GM18511 (cell line): ENCODE measurements at regions not wholly inside any gene's neighbourhood (a gene's known extent, or its start where the extent isn't known, plus 50 kb on each side); places are given as distances from the start of the nearest gene placed in this dataset.

Experiments
- ATAC-seq: cut with Tn5 transposase; IDR thresholded peaks from one replicate; pipeline ENCODE4 v1.9.1; 2021; ENCODE audit warnings: mild to moderate bottlenecking, moderate library complexity; ENCODE audit not compliant: unreplicated experiment

DNA sequence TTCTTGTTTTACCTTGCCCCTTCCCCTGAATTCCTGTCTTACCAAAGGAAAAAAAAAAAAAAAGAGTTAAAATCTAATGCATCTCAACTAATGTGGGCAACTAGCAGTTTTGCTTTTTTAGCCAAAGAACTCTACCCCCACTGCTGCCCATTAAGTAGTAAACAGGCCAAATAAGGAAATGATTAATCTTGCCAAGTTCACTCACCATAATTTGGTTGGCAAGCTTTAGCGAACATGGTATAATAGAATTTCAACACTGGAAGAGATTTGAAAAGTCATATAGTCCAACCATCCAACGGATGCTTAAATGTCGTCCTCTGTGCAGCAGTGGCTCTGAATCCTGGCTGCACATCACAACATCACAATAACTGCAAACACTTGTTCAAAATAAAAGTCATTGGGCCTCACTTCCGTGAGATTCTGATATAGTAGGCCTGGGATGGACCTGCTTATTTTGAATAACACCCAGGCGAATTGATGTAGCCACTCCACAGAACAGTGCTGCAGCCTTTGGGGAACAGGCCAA, 142.0 kb upstream of the UBE2E1 start:
- ATAC-seq = no peak

DNA sequence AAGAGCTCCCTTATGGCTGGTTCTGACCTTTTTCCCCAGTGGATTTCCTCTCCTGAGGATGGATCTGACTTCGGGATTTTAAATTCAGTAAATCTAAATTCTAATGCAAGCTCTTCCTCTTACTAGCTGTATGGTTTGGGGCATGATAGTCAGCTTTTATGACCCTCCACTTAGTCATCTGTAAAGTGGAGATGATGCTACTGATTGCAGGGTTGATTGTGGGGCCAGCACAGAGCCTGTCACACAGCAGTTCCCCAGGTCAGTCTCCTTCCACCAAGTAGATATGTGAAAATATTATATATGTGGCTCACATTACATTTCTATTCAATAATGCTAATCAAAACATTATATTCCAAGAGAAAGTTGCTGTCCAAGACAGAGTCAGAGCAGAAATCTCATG, 141.3 kb upstream of the UBE2E1 start:
- ATAC-seq = no peak

DNA sequence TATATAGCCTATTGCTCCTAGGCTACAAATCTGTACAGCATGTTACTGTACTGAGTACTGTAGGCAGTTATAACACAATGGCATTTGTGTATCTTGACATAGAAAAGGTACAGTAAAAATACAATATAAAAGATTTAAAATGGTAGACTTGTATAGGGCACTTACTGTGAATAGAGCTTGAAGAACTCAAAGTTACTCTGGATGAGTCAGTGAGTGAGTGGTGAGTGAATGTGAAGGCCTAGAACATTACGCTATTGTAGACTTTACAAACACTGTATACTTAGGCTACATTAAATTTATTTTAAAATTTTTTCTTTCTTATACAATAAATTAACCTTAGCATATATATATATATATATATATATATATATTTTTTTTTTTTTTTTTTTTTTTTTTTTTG, 140.0 kb upstream of the UBE2E1 start:
- ATAC-seq = no peak

DNA sequence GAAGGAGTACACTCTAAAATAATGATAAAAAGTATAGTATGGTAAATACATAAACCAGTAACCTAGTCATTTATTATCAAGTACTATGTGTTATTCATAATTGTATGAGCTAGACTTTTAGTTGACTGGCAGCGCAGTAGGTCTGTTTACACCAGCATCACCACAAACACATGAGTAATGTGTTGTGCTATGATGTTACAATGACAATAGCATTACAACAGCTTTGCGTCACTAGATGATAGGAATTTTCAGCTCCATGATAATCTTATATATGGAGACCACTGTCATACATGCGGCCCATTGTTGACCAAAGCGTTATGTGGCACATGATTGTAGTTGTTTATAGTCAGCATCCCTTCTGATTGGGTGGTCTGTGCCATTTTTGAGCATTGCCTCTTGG, 138.9 kb upstream of the UBE2E1 start:
- no peak for ATAC-seq

DNA sequence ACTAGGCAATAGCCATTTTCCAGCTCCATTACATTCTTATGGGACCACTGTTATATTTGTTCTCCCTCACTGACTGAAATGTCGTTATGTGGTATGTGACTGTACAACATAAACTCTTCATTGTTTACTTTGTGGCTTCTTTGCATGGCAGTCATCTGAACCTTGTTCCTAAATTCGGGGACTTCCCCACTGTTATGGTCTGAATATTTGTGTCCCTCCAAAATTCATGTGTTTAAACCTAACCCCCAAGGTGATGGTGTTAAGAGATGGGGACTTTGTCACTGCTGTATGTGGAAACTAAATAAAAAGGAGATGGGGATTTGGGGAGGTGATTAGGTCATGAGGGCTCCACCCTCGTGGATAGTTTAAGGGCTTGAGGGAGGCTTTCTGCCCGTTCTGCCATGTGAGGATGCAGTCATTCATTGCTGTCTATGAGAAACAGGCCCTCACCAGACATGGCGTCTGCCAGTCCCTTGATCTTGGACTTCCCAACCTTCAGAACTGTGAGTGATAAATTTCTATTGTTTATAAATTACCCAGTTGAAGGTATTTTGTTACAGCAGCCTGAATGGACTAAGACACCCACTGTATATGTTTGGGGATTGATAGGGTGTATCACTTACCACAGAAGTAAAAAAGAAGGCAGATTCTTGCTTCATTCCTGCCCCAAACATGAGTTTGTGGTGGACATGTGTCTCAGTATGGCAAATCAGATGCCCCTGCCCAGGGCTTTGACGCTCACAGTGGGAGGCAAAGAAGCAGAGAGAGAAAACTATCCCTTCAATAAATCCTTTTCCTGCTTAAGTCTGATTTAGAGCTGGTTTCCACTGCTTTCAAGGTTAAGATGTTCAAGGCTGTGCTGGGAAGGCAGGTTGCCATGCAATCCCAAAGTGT, 138.0 kb upstream of the UBE2E1 start:
- no peak for ATAC-seq

DNA sequence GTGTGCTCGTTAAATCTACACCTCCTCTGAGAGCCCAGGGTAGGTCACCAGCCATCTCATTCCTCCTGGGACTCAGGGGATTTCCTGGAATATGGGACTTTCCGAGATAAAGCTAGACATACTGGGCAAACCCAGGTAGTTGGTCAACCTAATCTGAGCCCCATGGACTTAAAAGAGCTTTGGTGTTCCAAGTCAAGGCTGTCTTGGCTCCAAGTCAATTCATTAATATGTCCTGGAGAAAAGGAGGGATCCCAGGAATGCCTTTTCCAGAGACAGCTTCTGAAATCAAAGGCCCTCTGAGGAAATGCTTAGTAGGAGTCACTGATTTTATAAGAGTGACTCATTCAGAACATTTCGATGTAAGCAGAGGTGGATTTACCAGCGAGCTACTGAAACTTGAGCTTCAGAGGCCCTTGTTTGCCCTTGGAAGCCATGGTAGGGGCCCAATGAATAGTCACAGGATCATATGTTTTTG, 137.3 kb upstream of the UBE2E1 start:
- ATAC-seq = no peak

DNA sequence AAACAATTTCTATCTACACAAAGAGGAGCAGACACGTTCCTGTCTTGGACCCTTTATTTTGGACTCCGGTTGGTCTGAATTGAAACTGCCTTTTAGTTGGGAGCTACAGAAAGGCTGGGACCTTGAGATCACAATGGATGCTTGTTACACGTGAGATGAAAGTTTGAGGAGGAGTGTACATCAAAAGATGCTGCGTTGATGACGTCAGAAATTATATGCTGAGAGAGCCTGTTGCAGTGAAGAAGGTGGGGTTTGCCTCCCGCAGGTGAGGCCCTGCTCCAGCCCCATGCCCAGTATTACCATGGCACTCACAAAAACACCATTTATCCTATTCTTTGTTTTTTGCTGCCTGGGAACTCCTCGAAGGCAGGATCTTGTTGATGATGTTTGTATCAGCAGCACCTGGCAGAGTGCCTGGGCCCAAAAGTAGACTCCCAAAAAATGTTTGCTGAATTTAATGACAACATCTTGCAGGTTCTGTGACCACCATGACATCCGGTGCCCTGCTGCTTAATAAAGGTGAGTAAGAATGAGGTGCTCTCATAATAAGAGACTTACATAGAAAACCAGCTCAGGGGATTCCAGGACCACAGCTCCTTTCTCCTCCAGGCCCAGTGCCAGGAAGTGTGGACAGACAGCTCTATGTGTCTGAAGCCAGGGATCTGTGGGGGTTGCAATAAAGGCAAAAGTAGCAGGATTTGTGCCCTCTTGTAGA, 136.1 kb upstream of the UBE2E1 start:
- no peak for ATAC-seq

DNA sequence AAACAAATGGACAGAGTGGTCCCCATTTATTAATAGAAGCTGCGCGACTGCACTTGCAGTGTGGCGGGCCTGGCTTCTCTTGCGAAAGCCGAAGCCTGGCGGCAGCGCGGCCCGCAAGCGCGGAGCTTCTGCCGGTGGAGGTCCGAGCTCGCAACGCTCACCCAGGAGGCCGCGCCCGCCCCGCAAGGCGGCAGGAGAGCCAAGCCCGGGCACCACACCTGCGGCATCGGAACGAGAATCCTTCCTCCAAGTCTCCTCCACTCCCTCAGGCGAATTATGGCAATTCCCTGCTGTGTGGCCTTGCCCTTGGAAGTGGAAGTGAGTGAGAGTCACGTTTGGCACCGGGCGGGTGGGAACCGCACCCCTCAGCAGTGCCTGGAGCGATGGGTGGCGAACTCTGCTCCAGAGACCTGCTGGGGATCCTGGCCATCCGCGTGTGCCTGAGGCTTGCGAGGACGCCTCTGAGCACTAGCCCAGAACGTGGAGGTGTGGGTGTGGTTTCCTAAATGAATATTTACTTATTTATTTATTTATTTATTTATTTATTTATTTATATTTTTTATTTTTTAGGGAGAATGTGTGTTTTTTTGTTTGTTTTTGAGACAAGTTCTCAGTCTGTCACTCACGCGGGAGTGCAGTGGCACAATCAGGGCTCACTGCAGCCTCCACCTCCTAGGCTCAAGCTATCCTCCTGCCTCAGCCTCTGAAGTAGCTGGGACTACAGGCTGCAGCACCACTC, 133.7 kb upstream of the UBE2E1 start:
- ATAC-seq = no peak

DNA sequence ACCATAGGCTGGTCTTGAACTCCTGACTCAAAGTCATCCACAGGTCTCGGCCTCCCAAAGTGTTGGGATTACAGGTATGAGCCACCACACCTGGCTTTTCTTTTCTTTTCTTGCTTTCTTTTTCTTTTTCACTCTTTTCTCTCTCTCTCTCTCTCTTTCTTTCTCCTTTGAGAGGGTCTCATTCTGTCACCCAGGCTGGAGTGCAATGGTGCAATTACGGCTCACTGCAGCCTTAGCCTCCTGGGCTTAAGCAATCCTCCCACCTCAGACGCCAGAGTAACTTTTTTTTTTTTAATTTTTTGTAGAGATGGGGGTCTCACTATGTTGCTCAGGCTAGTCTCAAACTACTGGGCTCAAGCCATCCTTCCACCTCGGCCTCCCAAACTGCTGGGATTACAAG, 133.1 kb upstream of the UBE2E1 start:
- ATAC-seq = no peak

DNA sequence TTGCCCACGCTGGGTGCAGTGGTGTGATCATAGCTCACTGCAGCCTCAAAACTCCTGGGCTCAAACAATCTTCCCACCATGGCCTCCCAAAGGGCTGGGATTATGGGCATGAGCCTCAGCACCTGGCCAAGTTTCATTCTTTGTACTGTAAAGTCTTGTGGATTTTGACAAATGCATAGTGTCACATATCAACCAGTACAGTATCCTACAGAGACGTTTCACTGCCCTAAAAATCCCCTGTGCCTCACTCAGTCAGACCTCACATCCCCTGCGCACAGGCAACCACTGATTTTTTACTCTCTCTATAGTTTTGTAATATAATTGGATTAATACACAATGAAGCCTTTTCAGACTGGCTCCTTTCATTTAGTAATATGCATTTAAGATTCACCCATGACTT, 130.7 kb upstream of the UBE2E1 start:
- ATAC-seq = no peak

DNA sequence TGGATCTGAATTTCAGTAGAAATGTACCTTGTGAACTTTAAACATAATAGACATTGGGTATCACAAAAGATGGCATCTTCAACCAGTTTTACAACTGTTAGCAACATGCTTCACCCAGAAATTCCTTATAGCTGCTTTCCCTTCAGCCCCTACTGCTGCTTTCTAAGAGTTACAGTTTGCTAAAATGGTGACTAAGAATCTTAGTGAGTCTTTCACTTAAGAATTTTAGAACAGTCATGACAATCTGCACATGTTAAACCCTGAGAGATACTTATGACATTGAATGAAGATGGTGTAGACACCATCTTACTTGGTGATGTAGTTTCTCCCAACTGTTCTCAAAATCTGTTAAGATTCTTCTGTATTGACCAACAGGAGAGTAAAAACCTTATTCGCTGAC, 129.7 kb upstream of the UBE2E1 start:
- ATAC-seq = no peak

DNA sequence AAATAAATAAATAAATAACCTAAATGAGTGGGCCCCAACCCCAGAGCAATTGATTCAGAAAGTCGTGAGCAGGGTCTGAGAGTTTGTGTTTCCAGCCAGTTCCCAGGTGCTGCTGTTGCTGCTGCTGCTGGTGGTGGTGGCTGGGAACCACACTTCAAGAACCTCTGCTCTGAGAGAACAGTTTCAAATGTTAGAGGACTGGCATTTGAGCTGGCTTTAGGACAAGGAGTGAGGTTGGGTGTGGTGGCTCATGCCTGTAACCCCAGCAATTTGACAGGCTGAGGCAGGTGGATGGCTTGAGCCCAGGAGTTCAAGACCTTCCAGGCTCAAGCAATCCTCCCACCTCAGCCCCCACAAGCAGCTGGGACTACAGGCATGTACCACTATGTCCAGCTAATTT, 123.1 kb upstream of the UBE2E1 start:
- ATAC-seq = no peak

DNA sequence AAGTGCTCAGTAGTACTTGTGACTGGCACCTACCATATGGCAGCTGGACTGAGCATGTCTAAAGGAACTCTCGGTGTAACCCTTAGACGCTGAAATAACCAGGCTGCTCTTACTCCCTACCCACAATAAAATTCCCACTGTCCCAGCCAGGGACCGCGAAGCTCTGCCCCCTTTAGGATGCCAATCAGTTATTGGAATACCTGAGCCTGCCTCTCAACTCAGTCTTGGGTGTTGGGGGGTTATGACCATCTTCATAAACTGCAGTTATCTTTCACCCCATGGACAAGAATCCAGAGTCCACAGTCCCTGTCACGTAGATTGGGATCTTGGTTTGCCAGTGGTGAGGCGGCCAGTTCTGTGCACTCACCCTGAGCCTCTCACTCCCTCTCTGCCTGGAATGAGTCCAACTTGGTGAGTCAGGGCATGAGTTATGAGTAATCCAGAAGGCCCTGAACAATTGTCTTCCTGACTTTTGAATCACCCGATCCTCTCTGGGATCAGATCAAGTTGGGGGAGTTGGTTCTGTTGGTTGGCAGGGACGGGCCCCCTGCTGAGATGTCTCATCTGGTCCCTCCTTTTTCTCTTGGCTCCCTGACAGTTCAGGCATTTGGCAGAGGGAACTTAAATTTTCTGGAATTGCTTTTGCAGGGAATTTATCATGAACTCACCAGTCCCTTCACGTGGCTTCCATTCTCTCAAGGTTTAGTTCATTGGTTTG, 120.1 kb upstream of the UBE2E1 start:
- ATAC-seq = peak; percentile 41

DNA sequence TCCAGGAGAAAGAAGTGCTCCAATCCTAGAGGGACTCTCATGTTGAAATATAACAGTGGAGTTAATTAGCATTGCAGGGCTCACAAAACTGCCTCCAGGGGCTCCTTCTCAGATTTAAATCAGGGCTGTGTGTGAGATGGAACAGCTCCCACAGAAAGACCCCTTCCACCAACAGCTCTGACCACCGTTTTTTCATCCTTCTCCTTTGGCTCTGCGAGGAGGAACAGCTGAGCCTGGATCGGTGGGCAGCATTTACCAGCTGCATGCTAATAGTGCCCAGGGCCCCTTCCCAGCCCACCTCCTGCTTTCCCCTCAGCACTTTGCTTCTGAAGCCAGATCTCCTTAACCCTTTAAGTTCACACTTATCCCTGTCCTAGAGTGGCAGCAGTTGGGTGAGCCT, 119.2 kb upstream of the UBE2E1 start:
- ATAC-seq = no peak

DNA sequence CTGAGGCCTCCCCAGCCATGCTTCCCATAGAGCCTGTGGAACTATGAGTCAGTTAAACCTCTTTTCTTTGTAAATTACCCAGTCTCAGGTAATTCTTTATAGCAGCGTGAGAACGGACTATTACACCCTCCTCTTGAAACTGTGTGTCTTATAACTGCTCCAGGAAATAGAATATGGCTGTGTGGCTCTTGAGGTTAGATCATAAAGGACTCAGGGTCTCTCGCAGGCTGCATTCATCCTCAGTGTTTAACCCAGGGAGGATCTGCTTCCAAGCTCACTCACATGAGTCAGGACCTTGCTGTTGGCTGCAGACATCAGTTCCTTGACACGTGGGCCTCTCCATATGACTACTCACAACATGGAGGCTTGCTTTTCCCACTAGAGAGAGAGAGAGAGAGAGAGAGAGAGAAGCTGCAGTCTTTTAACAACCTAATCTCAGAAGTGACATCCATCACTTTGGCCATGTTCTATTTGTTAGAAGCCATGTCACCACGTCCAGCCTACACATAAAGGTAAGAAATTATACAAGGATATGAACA, 114.3 kb upstream of the UBE2E1 start:
- no peak for ATAC-seq

DNA sequence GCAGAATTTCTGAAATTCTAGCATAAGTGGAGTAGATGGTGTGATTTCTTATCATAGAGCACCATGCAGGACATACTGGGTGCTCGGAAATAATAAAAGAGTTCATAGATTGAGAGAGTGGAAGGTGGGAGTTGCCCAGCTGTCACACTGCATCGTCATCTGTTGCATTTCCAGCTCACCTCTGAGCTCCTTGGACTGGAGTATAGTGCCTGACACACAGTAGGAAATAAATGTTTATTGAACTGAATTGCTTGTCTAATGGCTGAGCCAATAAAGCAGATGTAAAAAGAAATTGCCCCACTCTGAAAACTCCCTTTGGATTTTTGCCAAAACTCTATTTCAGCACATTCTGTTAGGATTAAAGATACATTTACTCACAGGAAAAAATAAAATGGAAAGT, 108.9 kb upstream of the UBE2E1 start:
- ATAC-seq = no peak

DNA sequence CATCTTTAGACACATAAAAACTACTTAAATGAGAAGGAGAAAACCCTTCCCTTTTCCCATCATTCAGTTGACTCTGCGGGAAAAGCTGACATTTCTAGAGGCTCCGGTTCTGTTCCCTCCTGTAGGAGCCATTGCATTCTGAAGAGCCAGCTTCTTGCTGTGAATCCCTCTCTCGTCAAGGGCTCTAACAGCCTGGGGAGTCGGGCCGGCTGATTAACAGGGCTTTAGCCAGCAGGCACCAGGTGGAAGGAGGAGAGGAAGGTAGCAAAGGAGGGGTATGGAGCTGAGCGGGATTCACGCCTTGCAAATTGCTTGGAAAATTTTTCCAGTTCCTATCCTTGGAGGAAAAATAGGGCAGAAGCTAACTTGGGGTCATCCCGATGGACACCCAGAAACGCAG, 108.3 kb upstream of the UBE2E1 start:
- ATAC-seq = no peak

DNA sequence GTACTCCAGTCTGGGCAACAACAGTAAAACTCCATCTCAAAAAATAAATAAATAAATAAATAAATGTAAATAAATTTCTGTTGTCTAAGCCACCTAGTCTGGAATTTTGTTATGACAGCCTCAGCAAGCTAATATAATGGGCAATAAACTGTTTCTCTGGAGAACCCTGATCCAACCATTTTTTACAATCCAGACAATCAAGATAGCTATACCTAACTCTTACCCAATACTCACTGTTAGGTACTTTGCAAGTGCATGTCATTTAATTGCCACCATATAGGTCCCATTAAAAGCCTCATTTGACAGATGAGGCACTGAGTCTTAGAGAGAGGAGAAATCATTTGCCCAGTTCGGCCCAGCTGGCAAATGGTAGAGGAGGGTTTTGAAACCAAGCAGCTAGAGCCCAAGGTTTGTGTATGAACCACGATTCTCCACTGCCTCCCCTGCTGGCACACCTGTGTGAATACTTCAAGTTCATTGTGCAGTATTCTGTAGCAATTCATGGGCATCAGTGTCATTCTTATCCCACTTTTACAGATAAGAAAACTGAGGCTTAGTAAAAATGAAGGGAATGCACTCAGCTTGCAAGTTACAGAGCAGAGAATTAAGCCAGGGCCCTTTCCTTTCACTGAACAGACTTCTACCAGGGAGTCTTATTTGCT, 107.0 kb upstream of the UBE2E1 start:
- ATAC-seq = no peak

DNA sequence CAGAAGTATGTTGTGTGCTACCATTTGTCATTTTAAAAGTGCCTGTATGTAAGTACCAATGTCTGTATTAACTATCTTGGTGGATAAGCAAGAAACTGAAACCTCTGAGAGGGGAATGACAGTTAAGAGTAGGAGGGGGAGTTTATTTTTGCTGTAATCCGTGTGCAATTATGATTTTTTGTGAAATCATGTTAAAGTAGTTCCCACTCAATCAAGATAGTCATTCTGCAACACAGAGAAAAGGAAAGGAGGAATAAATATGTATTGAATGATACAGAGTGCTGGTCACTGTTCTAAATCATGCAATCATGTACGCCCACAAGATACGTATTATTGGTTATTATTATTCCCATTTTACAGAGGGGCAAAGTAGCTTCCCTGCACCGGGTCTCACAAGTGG, 105.1 kb upstream of the UBE2E1 start:
- no peak for ATAC-seq
